B cell (primary cell): ENCODE measurements at regions not wholly inside any gene's neighbourhood (a gene's known extent, or its start where the extent isn't known, plus 50 kb on each side); places are given as distances from the start of the nearest gene placed in this dataset.

Source experiments
- ATAC-seq: fragments of 200-7000 bp; cut with Tn5 transposase; one replicate; pipeline ENCODE4 v1.10.0; 2021; ENCODE audit warnings: low read depth, mild to moderate bottlenecking, moderate number of reproducible peaks, moderate library complexity
- CTCF ChIA-PET: fragments of 350-600 bp; sonication (Branson Sonifier 250); formaldehyde crosslinking; loops from one replicate; lab custom pipeline; 2021; ENCODE audit warnings: antibody characterized with exemption, inconsistent platforms; lab: Charles Lee
- POLR2A ChIA-PET: fragments of 350-600 bp; sonication (Branson Sonifier 250); formaldehyde crosslinking; loops from one replicate; lab custom pipeline; 2021; ENCODE audit warnings: antibody characterized with exemption; lab: Charles Lee
- DNase-seq: peaks from one replicate; pipeline ENCODE4 v3.0.0; 2013
- H2AFZ ChIP-seq: 2 replicates; pipeline ENCODE4 v1.6.1; 2012; ENCODE audit warnings: mild to moderate bottlenecking, low read depth, low read length; ENCODE audit not compliant: insufficient read depth, poor library complexity, severe bottlenecking
- H3K27ac ChIP-seq, 2 donors: 1 replicate in 1 of 2; 2 replicates in 1 of 2; pipeline ENCODE4 v1.5.1; 2012 to 2013; ENCODE audit warnings: low read length in 2 of 2, mild to moderate bottlenecking in 2 of 2, moderate library complexity in 1 of 2
- H3K27me3 ChIP-seq, 4 experiments: fragments of 200-600 bp in 1 of 4; sonication (generic) in 1 of 4; replicated peaks in 1 of 4; 1 replicate in 2 of 4; 2 replicates in 2 of 4; pipeline versions ENCODE4 v1.6.1 to v1.7.0; 2013 to 2016; ENCODE audit warnings: low read length in 3 of 4, mild to moderate bottlenecking in 2 of 4, mixed read lengths in 1 of 4, moderate library complexity in 1 of 4; ENCODE audit not compliant: insufficient read depth in 4 of 4, control insufficient read depth in 3 of 4; ENCODE audit errors: control extremely low read depth in 1 of 4
- H3K36me3 ChIP-seq, 2 experiments: replicated peaks in 1 of 2; 1 replicate in 1 of 2; 2 replicates in 1 of 2; pipeline versions ENCODE4 v1.6.1 to v1.7.1; 2013; ENCODE audit warnings: low read length in 1 of 2; ENCODE audit not compliant: insufficient read depth in 2 of 2, control insufficient read depth in 1 of 2; ENCODE audit errors: control extremely low read depth in 1 of 2, extremely low read depth in 1 of 2
- H3K4me1 ChIP-seq, 2 donors: fragments of 200-600 bp in 1 of 2; sonication (generic) in 1 of 2; 1 replicate in 1 of 2; 2 replicates in 1 of 2; pipeline versions ENCODE4 v1.5.1 to v1.6.1; 2013 to 2017; ENCODE audit warnings: low read length in 2 of 2; ENCODE audit not compliant: control insufficient read depth in 2 of 2, insufficient read depth in 2 of 2
- H3K4me2 ChIP-seq: replicated peaks from 2 replicates; pipeline ENCODE3; 2012; ENCODE audit warnings: mild to moderate bottlenecking, low read depth, low read length; ENCODE audit not compliant: poor library complexity, severe bottlenecking
- H3K4me3 ChIP-seq, 5 experiments: fragments of 200-600 bp in 1 of 5; sonication (generic) in 1 of 5; 1 replicate in 3 of 5; 2 replicates in 2 of 5; pipeline versions ENCODE4 v1.5.1 to v1.7.0; 2011 to 2016; ENCODE audit warnings: low read length in 4 of 5, mild to moderate bottlenecking in 4 of 5, low read depth in 2 of 5, control low read depth in 1 of 5, moderate library complexity in 1 of 5; ENCODE audit not compliant: insufficient read depth in 1 of 5; ENCODE audit errors: control extremely low read depth in 1 of 5, extremely low read depth in 1 of 5
- H3K79me2 ChIP-seq: fragments of 200-600 bp; sonication (generic); one replicate; pipeline ENCODE4 v1.6.0; 2016; ENCODE audit warnings: low read length; ENCODE audit not compliant: control insufficient read depth, insufficient read depth
- H3K9ac ChIP-seq: fragments of 200-600 bp; sonication (generic); 2 replicates; pipeline ENCODE4 v1.6.1; 2017; ENCODE audit warnings: mild to moderate bottlenecking, low read length, moderate library complexity
- H3K9me3 ChIP-seq, 3 donors: one replicate each; pipeline versions ENCODE4 v1.6.1 to v1.7.1; 2013; ENCODE audit warnings: low read length in 2 of 3; ENCODE audit not compliant: control insufficient read depth in 2 of 3, insufficient read depth in 1 of 3; ENCODE audit errors: control extremely low read depth in 1 of 3
- H4K20me1 ChIP-seq: 2 replicates; pipeline ENCODE4 v1.6.0; 2012; ENCODE audit warnings: mild to moderate bottlenecking, low read length; ENCODE audit not compliant: insufficient read depth, control insufficient read depth, poor library complexity, severe bottlenecking
- H3K27ac Mint-ChIP-seq: one replicate; pipeline ENCODE4 v1.8.0; 2021; ENCODE audit warnings: mixed read lengths
- H3K27me3 Mint-ChIP-seq: one replicate; pipeline ENCODE4 v1.8.0; 2021; ENCODE audit warnings: mixed read lengths
- H3K4me1 Mint-ChIP-seq: one replicate; pipeline ENCODE4 v1.8.0; 2021; ENCODE audit warnings: mixed read lengths
- H3K4me3 Mint-ChIP-seq: one replicate; pipeline ENCODE4 v1.8.0; 2021; ENCODE audit warnings: mixed read lengths
- H3K9me3 Mint-ChIP-seq: one replicate; pipeline ENCODE4 v1.8.0; 2022; ENCODE audit warnings: mixed read lengths; ENCODE audit not compliant: insufficient read depth
- EZH2 ChIP-seq: IDR thresholded peaks from 2 replicates; pipeline ENCODE4 v1.6.1; 2012; ENCODE audit warnings: borderline replicate concordance, low read depth, mild to moderate bottlenecking, moderate library complexity, low read length; ENCODE audit not compliant: insufficient read depth, poor library complexity, severe bottlenecking
- WGBS: methylation state at CpG from one replicate; pipeline ENCODE4 v1.1.5; 2013; ENCODE audit warnings: missing lambda C conversion rate; ENCODE audit not compliant: insufficient coverage; 5-methylcytosine and 5-hydroxymethylcytosine counted together
- intact Hi-C: fragments of 100-400 bp; cut with micrococcal nuclease; formaldehyde crosslinking; loops from one replicate; pipeline ENCODE4 v1.10.0; 2022
- TF ChIP-seq, protein P1 (sequence below): fragments of 200-600 bp; IDR thresholded peaks from one replicate; pipeline ENCODE4 v1.8.0; 2022; ENCODE audit warnings: antibody characterized with exemption, mild to moderate bottlenecking

DNA sequence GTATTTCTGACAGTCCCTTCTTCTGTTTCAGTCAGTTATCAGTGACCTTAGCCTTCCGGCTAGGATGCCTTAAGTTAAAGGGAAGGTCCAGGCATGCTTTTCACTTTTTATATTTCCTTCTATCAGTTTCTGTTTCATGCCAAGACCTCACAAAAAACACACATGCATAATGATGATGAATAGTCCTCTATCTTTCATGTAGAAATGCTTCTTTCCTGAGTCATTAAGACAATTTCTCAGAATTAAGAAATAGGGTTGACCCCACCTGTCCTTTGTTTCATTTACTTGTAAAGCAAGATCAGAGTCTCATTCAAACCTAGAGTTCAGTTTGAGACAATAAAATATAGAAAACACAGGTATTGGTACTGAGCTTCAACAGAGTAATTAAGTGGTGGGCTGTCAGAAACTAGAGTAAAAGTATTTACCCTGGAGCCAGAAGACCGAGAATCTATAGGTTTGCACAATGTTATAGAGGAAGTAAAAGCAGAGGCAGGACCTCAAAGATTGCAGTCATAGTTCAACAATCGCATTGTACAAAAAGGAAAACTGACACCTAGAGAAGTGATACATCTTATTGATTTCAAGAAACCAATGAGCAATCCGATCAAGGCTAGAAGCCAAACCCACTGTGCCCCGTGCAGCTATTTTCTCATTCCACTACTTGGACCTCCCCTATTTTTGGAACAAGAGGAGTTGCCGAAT is 118.7 kb upstream of the PUM3 start:
- POLR2A ChIA-PET, result no interaction called here
- Histone ChIP-seq H3K4me1 (no peaks in the 10 kb centered on the region), H3K27ac (no peak overlapping the region), H3K9ac (no peak overlapping the region), H3K36me3 (no peaks in the 10 kb centered on the region), H3K27me3 (no peaks in the 10 kb centered on the region), H4K20me1 (no peaks in the 10 kb centered on the region), H3K79me2 (no peaks in the 10 kb centered on the region), H3K4me3 (no peak overlapping the region), H3K4me2 (no peak overlapping the region), H2AFZ (no peak overlapping the region), H3K9me3 (no peaks in the 10 kb centered on the region)
- ATAC-seq, result no peak
- peaks cover 9% of the 10 kb centered on the region for H3K27me3 Mint-ChIP-seq
- no peak overlapping the region for H3K27ac Mint-ChIP-seq
- H3K4me3 Mint-ChIP-seq, result no peak overlapping the region
- WGBS, result 74% methylated on average over 4 of the region's 6 CpGs
- DNase-seq, result no peak
- no peaks in the 10 kb centered on the region for H3K4me1 Mint-ChIP-seq
- intact Hi-C loops, result no loop called here
- CTCF ChIA-PET, result no interaction called here
- H3K9me3 Mint-ChIP-seq, result no peaks in the 10 kb centered on the region
- TF ChIP-seq, protein P1, sequence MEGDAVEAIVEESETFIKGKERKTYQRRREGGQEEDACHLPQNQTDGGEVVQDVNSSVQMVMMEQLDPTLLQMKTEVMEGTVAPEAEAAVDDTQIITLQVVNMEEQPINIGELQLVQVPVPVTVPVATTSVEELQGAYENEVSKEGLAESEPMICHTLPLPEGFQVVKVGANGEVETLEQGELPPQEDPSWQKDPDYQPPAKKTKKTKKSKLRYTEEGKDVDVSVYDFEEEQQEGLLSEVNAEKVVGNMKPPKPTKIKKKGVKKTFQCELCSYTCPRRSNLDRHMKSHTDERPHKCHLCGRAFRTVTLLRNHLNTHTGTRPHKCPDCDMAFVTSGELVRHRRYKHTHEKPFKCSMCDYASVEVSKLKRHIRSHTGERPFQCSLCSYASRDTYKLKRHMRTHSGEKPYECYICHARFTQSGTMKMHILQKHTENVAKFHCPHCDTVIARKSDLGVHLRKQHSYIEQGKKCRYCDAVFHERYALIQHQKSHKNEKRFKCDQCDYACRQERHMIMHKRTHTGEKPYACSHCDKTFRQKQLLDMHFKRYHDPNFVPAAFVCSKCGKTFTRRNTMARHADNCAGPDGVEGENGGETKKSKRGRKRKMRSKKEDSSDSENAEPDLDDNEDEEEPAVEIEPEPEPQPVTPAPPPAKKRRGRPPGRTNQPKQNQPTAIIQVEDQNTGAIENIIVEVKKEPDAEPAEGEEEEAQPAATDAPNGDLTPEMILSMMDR, result no peak

DNA sequence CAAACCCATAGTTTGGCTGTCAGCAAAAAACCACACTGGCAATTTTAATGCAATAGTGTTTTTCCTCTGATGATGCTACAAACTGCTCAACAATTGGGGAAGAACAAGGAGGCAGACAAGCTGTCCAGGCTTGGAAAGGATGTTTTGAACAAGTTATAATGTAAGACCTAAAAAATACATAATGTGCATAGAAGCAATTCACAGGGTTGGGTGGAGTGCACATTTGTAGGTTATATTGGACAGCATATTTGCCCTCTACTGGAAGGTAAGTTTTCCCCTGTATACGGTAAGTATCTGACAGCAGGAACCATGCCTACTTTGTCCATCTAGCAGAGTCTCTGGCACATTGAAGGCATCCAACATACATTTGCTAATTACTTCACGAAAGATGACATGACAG is 114.3 kb upstream of the PUM3 start:
- H3K4me1 ChIP-seq, result no peaks in the 10 kb centered on the region
- no peaks in the 10 kb centered on the region for H3K79me2 ChIP-seq
- H3K27me3 Mint-ChIP-seq, result peaks cover 6% of the 10 kb centered on the region
- no peak overlapping the region for H3K27ac ChIP-seq
- H3K27ac Mint-ChIP-seq, result no peak overlapping the region
- intact Hi-C loops, result no loop called here
- CTCF ChIA-PET, result no interaction called here
- WGBS, result 63% methylated on average over 2 of the region's 2 CpGs
- no peaks in the 10 kb centered on the region for H3K36me3 ChIP-seq
- peaks cover 0 to 3% (median 0%) of the 10 kb centered on the region in 4 experiments for H3K27me3 ChIP-seq
- H3K4me3 ChIP-seq, result no peak overlapping the region
- POLR2A ChIA-PET, result no interaction called here
- no peak overlapping the region for H3K9ac ChIP-seq
- TF ChIP-seq, protein P1, result no peak
- TF ChIP-seq EZH2, result no peak
- ATAC-seq, result no peak
- no peak overlapping the region for H3K4me2 ChIP-seq
- no peak overlapping the region for H3K4me3 Mint-ChIP-seq
- H4K20me1 ChIP-seq, result no peaks in the 10 kb centered on the region
- DNase-seq, result no peak
- H2AFZ ChIP-seq, result no peak overlapping the region
- no peaks in the 10 kb centered on the region for H3K4me1 Mint-ChIP-seq
- no peaks in the 10 kb centered on the region for H3K9me3 ChIP-seq
- H3K9me3 Mint-ChIP-seq, result no peaks in the 10 kb centered on the region
